ENCODE measurements at regions not wholly inside any gene's neighbourhood (a gene's known extent, or its start where the extent isn't known, plus 50 kb on each side); places are given as distances from the start of the nearest gene placed in this dataset.

- ATAC-seq (no peak), DNase-seq (peak in 1 of 4 donors; percentile 57)
- no peaks in the 10 kb centered on the region for H3K36me3 ChIP-seq
- H3K27ac ChIP-seq, result no peak overlapping the region
- TF ChIP-seq, protein P1, sequence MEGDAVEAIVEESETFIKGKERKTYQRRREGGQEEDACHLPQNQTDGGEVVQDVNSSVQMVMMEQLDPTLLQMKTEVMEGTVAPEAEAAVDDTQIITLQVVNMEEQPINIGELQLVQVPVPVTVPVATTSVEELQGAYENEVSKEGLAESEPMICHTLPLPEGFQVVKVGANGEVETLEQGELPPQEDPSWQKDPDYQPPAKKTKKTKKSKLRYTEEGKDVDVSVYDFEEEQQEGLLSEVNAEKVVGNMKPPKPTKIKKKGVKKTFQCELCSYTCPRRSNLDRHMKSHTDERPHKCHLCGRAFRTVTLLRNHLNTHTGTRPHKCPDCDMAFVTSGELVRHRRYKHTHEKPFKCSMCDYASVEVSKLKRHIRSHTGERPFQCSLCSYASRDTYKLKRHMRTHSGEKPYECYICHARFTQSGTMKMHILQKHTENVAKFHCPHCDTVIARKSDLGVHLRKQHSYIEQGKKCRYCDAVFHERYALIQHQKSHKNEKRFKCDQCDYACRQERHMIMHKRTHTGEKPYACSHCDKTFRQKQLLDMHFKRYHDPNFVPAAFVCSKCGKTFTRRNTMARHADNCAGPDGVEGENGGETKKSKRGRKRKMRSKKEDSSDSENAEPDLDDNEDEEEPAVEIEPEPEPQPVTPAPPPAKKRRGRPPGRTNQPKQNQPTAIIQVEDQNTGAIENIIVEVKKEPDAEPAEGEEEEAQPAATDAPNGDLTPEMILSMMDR (IDR thresholded peaks at IDR 0.05), result no peak
- no peak overlapping the region for H3K4me3 ChIP-seq
- no peaks in the 10 kb centered on the region for H3K27me3 ChIP-seq
- no peaks in the 10 kb centered on the region for H3K9me3 ChIP-seq
- H3K4me1 ChIP-seq, result no peaks in the 10 kb centered on the region
- intact Hi-C loops (cut with DNase I), result no loop called here
Measured at GRCh38 chr22:48619721-48620120, 1208.0 kb downstream of the BRD1 start.

DNA sequence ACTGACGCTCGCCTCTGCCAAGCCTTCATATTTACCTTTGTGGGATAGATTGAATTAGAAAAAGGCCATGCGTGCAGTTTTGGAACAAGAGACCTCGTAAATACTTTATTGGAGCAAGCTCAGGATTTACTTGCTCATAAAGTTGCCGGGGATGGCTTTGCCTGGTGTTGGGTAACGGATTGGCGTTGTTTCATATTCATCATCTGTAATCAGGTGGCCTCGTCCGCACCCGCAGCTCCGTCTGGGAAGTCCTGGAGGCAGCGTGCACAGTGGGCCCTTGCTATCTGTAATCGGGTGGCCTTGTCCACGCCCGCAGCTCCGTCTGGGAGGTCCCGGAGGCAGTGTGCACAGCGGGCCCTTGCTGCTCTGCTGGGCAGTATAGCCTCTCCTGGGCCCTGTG is 1209.3 kb downstream of the BRD1 start:
- TF ChIP-seq, protein P1 (IDR thresholded peaks at IDR 0.05), result no peak
- ATAC-seq, result no peak
- Histone ChIP-seq H3K27ac (no peak overlapping the region), H3K4me1 (no peaks in the 10 kb centered on the region), H3K36me3 (no peaks in the 10 kb centered on the region), H3K9me3 (no peaks in the 10 kb centered on the region), H3K27me3 (no peaks in the 10 kb centered on the region), H3K4me3 (no peak overlapping the region)
- intact Hi-C loops (cut with DNase I), result no loop called here
- peak in 1 of 4 donors; percentile 58 for DNase-seq

- ATAC-seq (no peak), DNase-seq (peak in 1 of 4 donors; percentile 62)
- TF ChIP-seq, protein P1 (IDR thresholded peaks at IDR 0.05), result no peak
- peaks cover 0 to 1% of the 10 kb centered on the region in 2 donors for H3K9me3 ChIP-seq
- H3K4me3 ChIP-seq, result no peak overlapping the region
- no peaks in the 10 kb centered on the region for H3K36me3 ChIP-seq
- H3K27ac ChIP-seq, result no peak overlapping the region
- intact Hi-C loops (cut with DNase I), result no loop called here
- H3K27me3 ChIP-seq, result no peaks in the 10 kb centered on the region
- H3K4me1 ChIP-seq, result no peaks in the 10 kb centered on the region
Measured at GRCh38 chr22:48616656-48617055, 1211.0 kb downstream of the BRD1 start.

DNA sequence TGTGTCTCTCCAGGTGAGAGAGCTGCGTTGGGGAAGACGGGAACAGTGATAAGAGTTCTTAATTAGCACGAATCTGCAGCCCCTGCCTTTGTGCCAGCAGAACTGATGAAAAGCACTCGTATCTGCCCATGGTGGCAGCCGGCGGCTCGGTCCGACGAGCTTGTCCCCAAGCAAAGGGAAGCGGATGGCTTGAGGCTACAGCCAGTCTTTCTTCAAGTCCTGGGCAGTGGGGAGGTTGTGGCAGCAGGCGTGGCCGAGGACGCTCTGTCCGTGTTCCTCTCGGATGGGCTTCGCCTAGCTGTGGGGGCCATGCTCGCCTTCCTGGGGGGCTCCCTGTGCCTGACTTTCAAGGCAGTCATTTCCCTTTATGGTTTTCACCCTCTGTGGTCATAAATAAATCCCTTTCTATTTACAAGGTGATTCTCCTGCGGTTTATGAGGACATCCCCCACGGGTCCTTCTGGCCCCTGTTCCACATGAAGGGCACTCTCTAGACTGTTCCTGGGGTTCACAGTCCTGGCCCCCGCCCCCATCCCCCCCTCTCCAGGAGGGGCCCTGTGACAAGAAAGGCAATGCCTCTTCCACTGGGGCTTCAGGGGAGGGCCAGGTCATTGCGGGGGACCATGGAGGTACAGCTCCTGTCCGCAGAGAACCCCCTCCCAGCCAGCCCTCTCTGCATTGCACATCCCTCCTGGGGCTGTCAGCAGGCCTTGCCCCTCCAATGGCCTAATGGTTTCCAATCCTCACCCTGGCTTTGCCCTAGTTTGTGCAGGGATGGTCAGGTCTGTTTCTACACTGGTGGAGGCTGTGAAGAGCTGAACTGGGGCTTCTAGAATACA is 1212.3 kb downstream of the BRD1 start:
- no peaks in the 10 kb centered on the region for H3K4me1 ChIP-seq
- no peaks in the 10 kb centered on the region for H3K36me3 ChIP-seq
- intact Hi-C loops (cut with DNase I), result no loop called here
- no peak overlapping the region for H3K27ac ChIP-seq
- peak in 1 of 4 donors; percentile 69 for DNase-seq
- TF ChIP-seq, protein P1 (IDR thresholded peaks at IDR 0.05), result no peak
- no peak overlapping the region for H3K4me3 ChIP-seq
- peaks cover 0 to 8% of the 10 kb centered on the region in 2 donors for H3K9me3 ChIP-seq
- no peak for ATAC-seq
- H3K27me3 ChIP-seq, result no peaks in the 10 kb centered on the region

- no peak overlapping the region for H3K27ac ChIP-seq
- H3K4me3 ChIP-seq, result no peak overlapping the region
- DNase-seq (peak in 1 of 4 donors; percentile 68), ATAC-seq (no peak)
- H3K27me3 ChIP-seq, result no peaks in the 10 kb centered on the region
- H3K9me3 ChIP-seq, result peaks cover 0 to 8% of the 10 kb centered on the region in 2 donors
- TF ChIP-seq, protein P1 (IDR thresholded peaks at IDR 0.05), result no peak
- no peaks in the 10 kb centered on the region for H3K36me3 ChIP-seq
- H3K4me1 ChIP-seq, result no peaks in the 10 kb centered on the region
- intact Hi-C loops (cut with DNase I), result no loop called here
Measured at GRCh38 chr22:48613566-48614200, 1214.0 kb downstream of the BRD1 start.

Data from left lung (tissue), 4 donors.